HG02852 (cell line): ENCODE measurements at regions not wholly inside any gene's neighbourhood (a gene's known extent, or its start where the extent isn't known, plus 50 kb on each side); places are given as distances from the start of the nearest gene placed in this dataset.
"Not testable (repeated sequence)": the region's sequence is repeated elsewhere in the genome, so short reads cannot be mapped to it uniquely, and the experiment has no call there.

Experiments
- ATAC-seq: cut with Tn5 transposase; IDR thresholded peaks from one replicate; pipeline ENCODE4 v1.9.1; 2021; ENCODE audit warnings: mild to moderate bottlenecking, moderate library complexity; ENCODE audit not compliant: unreplicated experiment

- no peak for ATAC-seq
Measured at GRCh38 chr3:163576314-163576713, 1502.0 kb downstream of the SI start.

- ATAC-seq: no peak
Measured at GRCh38 chr3:163573324-163573723, 1505.0 kb downstream of the SI start.

- ATAC-seq: no peak
Measured at GRCh38 chr3:163572856-163573255, 1505.4 kb downstream of the SI start.

- ATAC-seq: no peak
Measured at GRCh38 chr3:163563485-163563884, 1514.8 kb downstream of the SI start.

- no peak for ATAC-seq
Measured at GRCh38 chr3:163562625-163563024, 1515.7 kb downstream of the SI start.

GRCh38 chr3:163561151-163561550, 1517.1 kb downstream of the SI start:
- no peak for ATAC-seq

GRCh38 chr3:163560459-163560858, 1517.8 kb downstream of the SI start:
- no peak for ATAC-seq

GRCh38 chr3:163556813-163557523, 1521.3 kb downstream of the SI start:
- ATAC-seq: no peak

GRCh38 chr3:163555918-163556317, 1522.4 kb downstream of the SI start:
- ATAC-seq: no peak

- no peak for ATAC-seq
Measured at GRCh38 chr3:163552659-163552966, 1525.7 kb downstream of the SI start.

- not testable (repeated sequence) for ATAC-seq
Measured at GRCh38 chr3:163551915-163552658, 1526.2 kb downstream of the SI start.

- no peak for ATAC-seq
Measured at GRCh38 chr3:163548015-163548414, 1530.3 kb downstream of the SI start.

GRCh38 chr3:163547014-163547685, 1531.1 kb downstream of the SI start:
- no peak for ATAC-seq

- no peak for ATAC-seq
Measured at GRCh38 chr3:163543662-163544061, 1534.6 kb downstream of the SI start.

- ATAC-seq: no peak
Measured at GRCh38 chr3:163541629-163542028, 1536.7 kb downstream of the SI start.

GRCh38 chr3:163538387-163538786, 1539.9 kb downstream of the SI start:
- no peak for ATAC-seq

GRCh38 chr3:163533381-163533780, 1544.9 kb downstream of the SI start:
- no peak for ATAC-seq

GRCh38 chr3:163523375-163523774, 1554.9 kb downstream of the SI start:
- ATAC-seq: no peak

- ATAC-seq: no peak
Measured at GRCh38 chr3:163521261-163521660, 1557.0 kb downstream of the SI start.

GRCh38 chr3:163518065-163518464, 1560.2 kb downstream of the SI start:
- no peak for ATAC-seq

GRCh38 chr3:163513149-163513657, 1565.1 kb downstream of the SI start:
- no peak for ATAC-seq

- ATAC-seq: no peak
Measured at GRCh38 chr3:163508206-163508605, 1570.1 kb downstream of the SI start.
